Heart left ventricle (tissue), 13 donors: ENCODE measurements at regions not wholly inside any gene's neighbourhood (a gene's known extent, or its start where the extent isn't known, plus 50 kb on each side); places are given as distances from the start of the nearest gene placed in this dataset.

ENCODE experiments used
- CTCF ChIP-seq, 12 donors: fragments of 200-600 bp; sonication (generic) in 4 of 12; IDR thresholded peaks; one replicate each; pipeline versions ENCODE4 v1.5.0 to v1.8.0; 2018 to 2022; ENCODE audit warnings: antibody characterized with exemption in 12 of 12, mild to moderate bottlenecking in 5 of 12
- POLR2A ChIP-seq, 2 donors: fragments of 450-650 bp; IDR thresholded peaks; one replicate each; pipeline ENCODE4 v1.6.1; 2017; ENCODE audit warnings: antibody characterized with exemption in 2 of 2, mild to moderate bottlenecking in 2 of 2, moderate library complexity in 2 of 2
- donor health status: ischemic (EF 13 %, LVEDD 7.1; RV severe dilation, severe dysfunction).
- donor health status: DM: no; HTN: yes; CAD: no.
- donor health status: DM: no; HTN: no; CAD: no.
- donor health status: ischemic (EF 25% LVEDD 6.9; RV normal size, moderate dysfunction).
- donor health status: ischemic (EF 25% LVEDD 5.7; RV mildly dilated, moderate dysfunction).
- donor health status: ischemic (EF 35%, LVEDD 5.7; RV mildly dilated, moderate dysfunction).
- donor health status: nonischemic (EF 11% LVEDD 7.7; RV severe dilation, severe dysfunction).
- donor health status: DM: yes; HTN: yes; CAD: no.
- donor health status: PGD.
- donor health status: ischemic (EF 29% LVEDD 5.4; RV normal size, mild dysfunction).
- donor health status: nonischemic (EF 23%, LVEDD 6.1; RV moderate dilation, normal function).

DNA sequence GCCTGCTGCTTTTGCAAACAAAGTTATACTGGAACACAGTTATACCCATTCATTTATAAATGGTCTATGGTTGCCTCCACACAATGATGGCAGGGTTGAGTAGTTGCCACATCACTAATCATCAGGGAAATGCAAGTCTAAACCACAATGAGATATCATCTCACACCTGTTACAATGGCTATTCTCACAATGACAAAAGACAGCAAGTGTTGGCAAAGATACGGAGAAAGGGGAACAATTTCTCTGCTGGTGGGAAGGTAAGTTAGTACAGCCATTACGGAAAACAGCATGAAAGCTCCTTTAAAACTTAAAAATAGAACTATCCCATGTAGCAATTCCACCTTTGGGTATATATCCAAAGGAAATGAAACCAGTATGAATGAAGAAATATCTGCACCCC is 261.4 kb downstream of the TJP1 start:
- TF ChIP-seq CTCF (IDR thresholded peaks at IDR 0.05) (no peak), POLR2A (IDR thresholded peaks at IDR 0.05) (no peak)
